Neural cell (in vitro differentiated cells): ENCODE measurements at regions not wholly inside any gene's neighbourhood (a gene's known extent, or its start where the extent isn't known, plus 50 kb on each side); places are given as distances from the start of the nearest gene placed in this dataset.

Source experiments
- EZH2 ChIP-seq: fragments of 200-600, 300-800 bp; shearing (Covaris generic), sonication (generic); IDR thresholded peaks from 2 replicates; pipeline ENCODE4 v1.6.1; 2014; ENCODE audit warnings: antibody characterized with exemption, low read length, borderline replicate concordance, mild to moderate bottlenecking; ENCODE audit not compliant: insufficient read depth, poor library complexity, severe bottlenecking
- TF ChIP-seq, protein P1 (sequence below): fragments of 450-650 bp; IDR thresholded peaks from 2 replicates; pipeline ENCODE4 v1.5.1; 2014; ENCODE audit warnings: antibody characterized with exemption, mild to moderate bottlenecking, moderate library complexity; ENCODE audit not compliant: poor library complexity, severe bottlenecking

DNA sequence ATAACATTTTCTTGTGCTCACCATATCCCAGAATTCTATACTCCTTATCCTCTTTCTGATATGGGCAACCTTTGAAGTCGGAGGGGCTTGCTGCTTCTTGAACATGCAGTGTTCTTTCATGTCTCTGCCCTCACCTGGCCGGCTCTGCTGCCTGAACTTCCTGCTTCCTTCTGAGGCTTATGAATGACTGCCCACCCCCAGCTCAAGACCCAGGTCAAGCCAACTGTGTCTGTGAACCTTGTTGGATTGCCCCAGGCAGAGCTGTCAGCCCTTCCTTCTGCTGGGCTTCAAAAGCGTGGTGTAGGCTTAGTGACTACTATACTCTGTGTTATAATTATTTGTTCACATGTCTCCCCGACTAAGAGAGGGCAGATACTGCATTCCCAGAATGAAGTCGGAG is 506.5 kb downstream of the HS3ST4 start:
- TF ChIP-seq EZH2: no peak
- TF ChIP-seq, protein P1, sequence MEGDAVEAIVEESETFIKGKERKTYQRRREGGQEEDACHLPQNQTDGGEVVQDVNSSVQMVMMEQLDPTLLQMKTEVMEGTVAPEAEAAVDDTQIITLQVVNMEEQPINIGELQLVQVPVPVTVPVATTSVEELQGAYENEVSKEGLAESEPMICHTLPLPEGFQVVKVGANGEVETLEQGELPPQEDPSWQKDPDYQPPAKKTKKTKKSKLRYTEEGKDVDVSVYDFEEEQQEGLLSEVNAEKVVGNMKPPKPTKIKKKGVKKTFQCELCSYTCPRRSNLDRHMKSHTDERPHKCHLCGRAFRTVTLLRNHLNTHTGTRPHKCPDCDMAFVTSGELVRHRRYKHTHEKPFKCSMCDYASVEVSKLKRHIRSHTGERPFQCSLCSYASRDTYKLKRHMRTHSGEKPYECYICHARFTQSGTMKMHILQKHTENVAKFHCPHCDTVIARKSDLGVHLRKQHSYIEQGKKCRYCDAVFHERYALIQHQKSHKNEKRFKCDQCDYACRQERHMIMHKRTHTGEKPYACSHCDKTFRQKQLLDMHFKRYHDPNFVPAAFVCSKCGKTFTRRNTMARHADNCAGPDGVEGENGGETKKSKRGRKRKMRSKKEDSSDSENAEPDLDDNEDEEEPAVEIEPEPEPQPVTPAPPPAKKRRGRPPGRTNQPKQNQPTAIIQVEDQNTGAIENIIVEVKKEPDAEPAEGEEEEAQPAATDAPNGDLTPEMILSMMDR: no peak
